Neural crest cell (in vitro differentiated cells): ENCODE measurements at regions not wholly inside any gene's neighbourhood (a gene's known extent, or its start where the extent isn't known, plus 50 kb on each side); places are given as distances from the start of the nearest gene placed in this dataset.

Source experiments
- DNase-seq: peaks from one replicate; pipeline ENCODE4 v3.0.0; 2021; ENCODE audit warnings: low read depth, mixed read lengths, low spot score
- H3K27ac Mint-ChIP-seq: one replicate; pipeline ENCODE4 v1.8.0; 2021; ENCODE audit warnings: mild to moderate bottlenecking, mixed read lengths; ENCODE audit not compliant: unreplicated experiment
- H3K27me3 Mint-ChIP-seq: 2 replicates; pipeline ENCODE4 v1.8.0; 2021; ENCODE audit warnings: low read depth, mild to moderate bottlenecking, mixed read lengths
- H3K36me3 Mint-ChIP-seq: 2 replicates; pipeline ENCODE4 v1.8.0; 2021; ENCODE audit warnings: low read depth, mild to moderate bottlenecking, mixed read lengths
- H3K4me1 Mint-ChIP-seq: 2 replicates; pipeline ENCODE4 v1.8.0; 2021; ENCODE audit warnings: mixed read lengths
- H3K4me3 Mint-ChIP-seq: one replicate; pipeline ENCODE4 v1.8.0; 2021; ENCODE audit warnings: mild to moderate bottlenecking, mixed read lengths
- H3K9me3 Mint-ChIP-seq: 2 replicates; pipeline ENCODE4 v1.8.0; 2021; ENCODE audit warnings: mixed read lengths
- TF ChIP-seq, protein P1 (sequence below): fragments of 200-600 bp; sonication (generic); conservative IDR thresholded peaks from 2 replicates; pipeline ENCODE4 v1.5.0; 2021; ENCODE audit warnings: antibody characterized with exemption, mild to moderate bottlenecking

DNA sequence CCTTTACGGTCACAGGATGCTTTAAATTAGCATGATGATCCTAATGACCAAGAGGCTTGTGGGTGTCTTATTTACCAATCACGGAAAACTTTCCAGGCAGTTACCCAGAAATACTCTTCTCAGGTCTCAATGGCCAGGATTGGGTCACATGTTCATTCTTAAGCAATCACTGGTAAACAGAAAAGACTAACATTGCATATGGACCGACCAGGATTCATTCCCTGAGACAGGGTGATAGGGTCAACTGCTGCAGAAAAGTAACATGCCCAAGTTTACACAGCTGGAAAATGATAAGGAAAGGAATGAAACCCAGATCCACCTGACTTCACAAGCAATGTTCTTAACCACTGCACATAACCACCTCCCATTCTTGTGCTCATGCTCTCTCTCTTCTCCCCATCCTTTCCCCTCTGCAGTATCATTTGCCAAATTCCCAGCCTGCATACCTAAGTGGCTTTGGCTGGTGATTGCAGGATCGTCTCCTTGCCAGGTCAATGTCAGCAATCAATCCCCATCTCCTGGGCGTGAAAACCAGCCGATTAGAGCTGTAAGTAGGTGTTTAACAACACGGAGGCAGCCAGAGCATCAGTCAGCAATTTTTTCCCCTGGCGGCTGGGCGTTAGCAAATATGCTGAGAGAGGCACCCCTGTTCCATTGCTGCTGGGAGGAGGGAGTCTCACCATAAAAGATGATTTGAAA, 219.4 kb downstream of the NMUR2 start:
- no peak overlapping the region for H3K4me3 Mint-ChIP-seq
- TF ChIP-seq, protein P1, sequence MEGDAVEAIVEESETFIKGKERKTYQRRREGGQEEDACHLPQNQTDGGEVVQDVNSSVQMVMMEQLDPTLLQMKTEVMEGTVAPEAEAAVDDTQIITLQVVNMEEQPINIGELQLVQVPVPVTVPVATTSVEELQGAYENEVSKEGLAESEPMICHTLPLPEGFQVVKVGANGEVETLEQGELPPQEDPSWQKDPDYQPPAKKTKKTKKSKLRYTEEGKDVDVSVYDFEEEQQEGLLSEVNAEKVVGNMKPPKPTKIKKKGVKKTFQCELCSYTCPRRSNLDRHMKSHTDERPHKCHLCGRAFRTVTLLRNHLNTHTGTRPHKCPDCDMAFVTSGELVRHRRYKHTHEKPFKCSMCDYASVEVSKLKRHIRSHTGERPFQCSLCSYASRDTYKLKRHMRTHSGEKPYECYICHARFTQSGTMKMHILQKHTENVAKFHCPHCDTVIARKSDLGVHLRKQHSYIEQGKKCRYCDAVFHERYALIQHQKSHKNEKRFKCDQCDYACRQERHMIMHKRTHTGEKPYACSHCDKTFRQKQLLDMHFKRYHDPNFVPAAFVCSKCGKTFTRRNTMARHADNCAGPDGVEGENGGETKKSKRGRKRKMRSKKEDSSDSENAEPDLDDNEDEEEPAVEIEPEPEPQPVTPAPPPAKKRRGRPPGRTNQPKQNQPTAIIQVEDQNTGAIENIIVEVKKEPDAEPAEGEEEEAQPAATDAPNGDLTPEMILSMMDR: no peak

DNA sequence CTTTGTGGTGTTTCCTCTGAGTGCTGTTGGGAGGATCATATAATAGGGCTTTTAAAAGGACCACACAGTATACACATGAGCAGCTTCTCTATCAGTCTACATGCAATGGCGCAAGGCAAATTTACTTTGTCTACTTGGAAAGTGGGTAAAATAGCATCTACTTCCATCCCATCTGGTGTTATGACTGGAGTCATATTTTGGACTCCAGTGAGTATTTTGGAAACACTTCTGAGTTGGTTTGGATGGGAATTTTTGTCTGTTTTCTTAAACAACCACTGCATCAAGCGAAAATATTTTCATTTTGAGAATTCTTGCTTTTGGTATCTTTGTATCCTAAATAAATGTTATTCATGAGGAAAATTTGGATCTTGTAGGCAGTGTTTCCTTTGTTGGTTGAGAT, 220.8 kb downstream of the NMUR2 start:
- H3K4me1 Mint-ChIP-seq: no peaks in the 10 kb centered on the region
- no peak overlapping the region for H3K4me3 Mint-ChIP-seq
- no peak overlapping the region for H3K27ac Mint-ChIP-seq
- peaks cover 7% of the 10 kb centered on the region for H3K9me3 Mint-ChIP-seq
- peaks cover 3% of the 10 kb centered on the region for H3K36me3 Mint-ChIP-seq
- H3K27me3 Mint-ChIP-seq: no peaks in the 10 kb centered on the region
- no peak for DNase-seq
- TF ChIP-seq, protein P1: no peak

More for the DNA sequence above, 219.4 kb downstream of the NMUR2 start:
- Mint-ChIP-seq H3K9me3 (peaks cover under 1% of the 10 kb centered on the region), H3K27me3 (no peaks in the 10 kb centered on the region), H3K27ac (no peak overlapping the region), H3K36me3 (no peaks in the 10 kb centered on the region), H3K4me1 (no peaks in the 10 kb centered on the region)
- DNase-seq: no peak

DNA sequence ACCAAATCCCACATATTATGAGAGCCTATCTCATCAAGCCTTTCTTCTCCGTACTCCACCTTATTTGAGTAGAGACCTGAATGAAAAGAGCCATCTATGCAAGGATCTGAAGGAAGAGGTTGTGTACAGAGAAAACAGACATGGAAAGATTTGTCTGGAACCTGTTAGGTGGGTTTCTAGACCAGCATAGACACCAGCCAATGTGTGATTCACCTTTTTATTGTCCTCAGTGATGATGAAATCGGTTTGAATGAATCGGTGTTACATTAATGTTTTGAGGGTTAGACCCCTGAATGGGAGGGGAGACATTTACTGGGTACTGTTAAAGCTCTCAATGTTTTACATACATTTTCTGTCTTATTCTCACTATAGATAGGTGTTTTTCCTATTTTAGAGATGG, 223.6 kb downstream of the NMUR2 start:
- H3K4me3 Mint-ChIP-seq: no peak overlapping the region

GRCh38 chr5:152178350-152178699, 226.8 kb downstream of the NMUR2 start:
- H3K4me3 Mint-ChIP-seq: no peak overlapping the region
- H3K36me3 Mint-ChIP-seq: peaks cover 3% of the 10 kb centered on the region
- no peaks in the 10 kb centered on the region for H3K4me1 Mint-ChIP-seq
- peaks cover 5% of the 10 kb centered on the region for H3K27me3 Mint-ChIP-seq
- DNase-seq: no peak
- TF ChIP-seq, protein P1: no peak
- H3K9me3 Mint-ChIP-seq: peaks cover 12% of the 10 kb centered on the region
- H3K27ac Mint-ChIP-seq: no peak overlapping the region

More for the DNA sequence above, 223.6 kb downstream of the NMUR2 start:
- Mint-ChIP-seq H3K9me3 (peaks cover 9% of the 10 kb centered on the region), H3K36me3 (peaks cover 3% of the 10 kb centered on the region), H3K27me3 (no peaks in the 10 kb centered on the region), H3K4me1 (no peaks in the 10 kb centered on the region), H3K27ac (no peak overlapping the region)
- TF ChIP-seq, protein P1: no peak
- no peak for DNase-seq

DNA sequence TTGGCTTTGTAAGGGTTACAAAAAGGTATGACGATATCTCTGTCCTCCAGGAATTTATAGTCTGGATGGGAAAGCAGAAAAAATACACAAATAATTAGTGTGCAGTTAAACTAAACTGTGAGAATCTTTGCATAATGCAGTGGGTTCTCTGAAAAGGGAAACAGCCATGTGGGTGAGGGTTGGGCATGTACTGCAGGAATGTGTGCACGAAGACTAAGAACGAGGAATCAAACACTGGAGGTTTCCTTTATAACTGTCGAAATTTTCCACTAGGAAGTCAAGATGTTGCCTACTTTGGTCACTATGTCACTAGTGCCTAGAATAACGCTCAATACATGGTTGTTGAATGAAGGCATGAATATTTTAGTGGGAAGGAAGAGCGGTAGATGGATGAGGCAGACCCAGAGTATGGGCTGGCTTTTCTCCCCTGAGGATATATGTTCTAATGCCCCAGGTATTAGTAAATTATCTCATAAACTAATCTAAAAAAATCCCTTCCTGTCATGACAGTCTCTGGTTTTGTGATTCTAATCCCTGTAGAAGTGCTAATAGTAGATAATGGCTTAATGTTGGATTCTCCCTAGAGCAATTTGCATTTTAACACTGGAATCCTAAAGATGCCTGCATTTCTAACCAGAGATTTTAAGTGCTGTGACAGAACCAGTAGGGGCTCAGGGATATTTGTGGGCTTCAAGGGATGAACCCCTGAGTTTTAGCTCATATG, 227.3 kb downstream of the NMUR2 start:
- Mint-ChIP-seq H3K36me3 (peaks cover 3% of the 10 kb centered on the region), H3K4me3 (no peak overlapping the region), H3K27me3 (peaks cover 5% of the 10 kb centered on the region), H3K27ac (no peak overlapping the region), H3K4me1 (no peaks in the 10 kb centered on the region), H3K9me3 (peaks cover 12% of the 10 kb centered on the region)
- DNase-seq: no peak
- TF ChIP-seq, protein P1: no peak
